Prostate gland (tissue), 2 donors: ENCODE measurements at regions not wholly inside any gene's neighbourhood (a gene's known extent, or its start where the extent isn't known, plus 50 kb on each side); places are given as distances from the start of the nearest gene placed in this dataset.

ENCODE experiments used
- DNase-seq: peaks from one replicate; pipeline ENCODE4 v3.0.0-alpha.2; 2019; ENCODE audit warnings: low spot score
- H3K27ac ChIP-seq, 2 donors: fragments of 200-600 bp; sonication (generic); 2 replicates each; pipeline ENCODE4 v1.5.1; 2017 to 2019
- H3K27me3 ChIP-seq: fragments of 200-600 bp; sonication (generic); replicated peaks from 2 replicates; pipeline ENCODE4 v1.5.1; 2019; ENCODE audit not compliant: insufficient read depth
- H3K36me3 ChIP-seq, 2 donors: fragments of 200-600 bp; sonication (generic); 1 replicate in 1 of 2; 2 replicates in 1 of 2; pipeline versions ENCODE4 v1.5.1 to v1.8.1; 2017 to 2019
- H3K4me1 ChIP-seq: fragments of 200-600 bp; sonication (generic); replicated peaks from 2 replicates; pipeline ENCODE4 v1.5.1; 2019
- H3K4me3 ChIP-seq, 2 donors: fragments of 200-600 bp; sonication (generic); 2 replicates each; pipeline ENCODE4 v1.5.1; 2017 to 2019
- H3K9me3 ChIP-seq: fragments of 200-600 bp; sonication (generic); 2 replicates; pipeline ENCODE4 v1.5.1; 2017
- CTCF ChIP-seq, 4 experiments: fragments of 200-600 bp in 2 of 4; fragments of 450-650 bp in 2 of 4; sonication (generic) in 2 of 4; IDR thresholded peaks; 1 replicate in 3 of 4; 2 replicates in 1 of 4; pipeline ENCODE4 v1.5.1; 2016 to 2019; ENCODE audit warnings: antibody characterized with exemption in 4 of 4, mild to moderate bottlenecking in 2 of 4, moderate library complexity in 2 of 4
- POLR2A ChIP-seq: fragments of 450-650 bp; IDR thresholded peaks from one replicate; pipeline ENCODE4 v1.6.1; 2016; ENCODE audit warnings: antibody characterized with exemption, mild to moderate bottlenecking
- POLR2AphosphoS5 ChIP-seq: sonication (generic); formaldehyde crosslinking; IDR thresholded peaks from one replicate; pipeline ENCODE4 v1.6.1; 2017; ENCODE audit warnings: antibody characterized with exemption
- WGBS: methylation state at CpG from one replicate; pipeline ENCODE4 v1.1.5; 2018; 5-methylcytosine and 5-hydroxymethylcytosine counted together
- intact Hi-C: fragments of 100-400 bp; cut with DNase I; formaldehyde crosslinking; loops from one replicate; pipeline ENCODE4 v1.14.2; 2022

GRCh38 chr2:157174321-157174720 is 83.2 kb upstream of the GALNT5 start:
- TF ChIP-seq CTCF (IDR thresholded peaks at IDR 0.05) (no peak), POLR2AphosphoS5 (no peak), POLR2A (no peak)
- intact Hi-C loops: no loop called here
- H3K9me3 ChIP-seq: no peaks in the 10 kb centered on the region
- WGBS: 54% methylated on average over 2 of the region's 2 CpGs
- no peak overlapping the region for H3K27ac ChIP-seq
- no peaks in the 10 kb centered on the region for H3K27me3 ChIP-seq
- H3K4me3 ChIP-seq: no peak overlapping the region
- DNase-seq: no peak
- no peaks in the 10 kb centered on the region for H3K36me3 ChIP-seq
- no peaks in the 10 kb centered on the region for H3K4me1 ChIP-seq

- no peak for DNase-seq
- H3K36me3 ChIP-seq: no peaks in the 10 kb centered on the region
- intact Hi-C loops: no loop called here
- no peak for TF ChIP-seq POLR2AphosphoS5
- H3K27me3 ChIP-seq: no peaks in the 10 kb centered on the region
- H3K9me3 ChIP-seq: no peaks in the 10 kb centered on the region
- H3K4me1 ChIP-seq: no peaks in the 10 kb centered on the region
- WGBS: 72% methylated on average over 3 of the region's 3 CpGs
- H3K27ac ChIP-seq: no peak overlapping the region
- H3K4me3 ChIP-seq: no peak overlapping the region
These were observed 80.9 kb upstream of the GALNT5 start for GRCh38 chr2:157176602-157177001.

GRCh38 chr2:157178874-157179273 is 78.6 kb upstream of the GALNT5 start:
- no peak for TF ChIP-seq CTCF (IDR thresholded peaks at IDR 0.05)
- TF ChIP-seq POLR2A: no peak
- no peak for TF ChIP-seq POLR2AphosphoS5
- no peaks in the 10 kb centered on the region for H3K36me3 ChIP-seq
- intact Hi-C loops: no loop called here
- no peaks in the 10 kb centered on the region for H3K9me3 ChIP-seq
- no peaks in the 10 kb centered on the region for H3K4me1 ChIP-seq
- H3K27me3 ChIP-seq: no peaks in the 10 kb centered on the region
- H3K4me3 ChIP-seq: no peak overlapping the region
- no peak for DNase-seq
- no peak overlapping the region for H3K27ac ChIP-seq

- H3K27ac ChIP-seq: no peak overlapping the region
- no peak for DNase-seq
- no peaks in the 10 kb centered on the region for H3K4me1 ChIP-seq
- intact Hi-C loops: no loop called here
- no peak overlapping the region for H3K4me3 ChIP-seq
- TF ChIP-seq CTCF (IDR thresholded peaks at IDR 0.05) (no peak), POLR2A (no peak), POLR2AphosphoS5 (no peak)
- WGBS: 82% methylated on average over 4 of the region's 4 CpGs
- H3K36me3 ChIP-seq: no peaks in the 10 kb centered on the region
- no peaks in the 10 kb centered on the region for H3K27me3 ChIP-seq
- no peaks in the 10 kb centered on the region for H3K9me3 ChIP-seq
These were observed 78.0 kb upstream of the GALNT5 start for GRCh38 chr2:157179324-157180105.

- Histone ChIP-seq H3K27ac (no peak overlapping the region), H3K36me3 (no peaks in the 10 kb centered on the region), H3K27me3 (no peaks in the 10 kb centered on the region), H3K9me3 (no peaks in the 10 kb centered on the region), H3K4me3 (no peak overlapping the region), H3K4me1 (no peaks in the 10 kb centered on the region)
- no peak for DNase-seq
- TF ChIP-seq CTCF (IDR thresholded peaks at IDR 0.05): no peak
- no peak for TF ChIP-seq POLR2AphosphoS5
- no peak for TF ChIP-seq POLR2A
- 40% methylated on average over 1 of the region's 1 CpG for WGBS
- intact Hi-C loops: no loop called here
These were observed 77.1 kb upstream of the GALNT5 start for GRCh38 chr2:157180359-157180758.
